ENCODE measurements at regions not wholly inside any gene's neighbourhood (a gene's known extent, or its start where the extent isn't known, plus 50 kb on each side); places are given as distances from the start of the nearest gene placed in this dataset.

DNA sequence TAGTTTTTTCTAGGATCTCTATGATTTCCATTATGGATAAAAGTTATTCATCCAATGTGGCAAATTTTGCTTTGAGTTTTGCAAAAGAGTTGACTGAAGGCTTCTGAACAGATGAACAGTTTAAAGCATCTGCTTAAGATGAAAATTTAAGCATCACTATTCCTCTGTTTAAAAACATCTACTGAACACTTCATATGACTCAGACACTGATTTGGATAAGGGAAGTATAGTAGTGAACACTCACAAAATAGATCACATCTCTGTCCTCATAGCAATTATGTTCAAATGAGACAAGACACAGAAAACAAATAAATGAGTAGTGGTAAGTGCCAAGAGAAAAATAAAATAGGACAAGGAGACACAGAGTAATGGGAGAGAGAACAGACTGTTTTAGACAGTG is 157.3 kb downstream of the MBL2 start:
- no peak for DNase-seq

- no peak for DNase-seq
Observed at GRCh38 chr10:52615756-52616394, 156.7 kb downstream of the MBL2 start.

GRCh38 chr10:52616395-52616764 is 156.2 kb downstream of the MBL2 start:
- no peak for DNase-seq

- DNase-seq, result no peak
Observed at GRCh38 chr10:52617346-52617745, 155.2 kb downstream of the MBL2 start.

DNA sequence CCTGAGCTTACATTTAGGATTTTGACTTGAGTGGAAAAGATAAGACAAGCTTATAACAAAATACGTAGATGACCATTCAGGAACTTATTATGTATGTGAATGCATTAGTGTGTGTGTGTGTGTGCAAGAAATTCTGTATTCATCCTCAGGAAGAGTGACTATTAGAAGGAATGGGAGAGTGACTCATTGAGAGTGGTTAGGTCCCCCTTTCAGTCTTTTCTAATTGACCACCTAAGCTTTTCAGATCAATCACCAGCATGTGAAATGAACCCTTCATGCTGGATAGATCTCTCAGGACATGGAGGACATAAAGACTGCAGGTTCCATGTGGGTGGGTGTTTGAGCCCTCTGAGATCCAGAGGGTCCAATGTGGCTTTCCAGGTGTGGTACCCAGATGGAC is 153.5 kb downstream of the MBL2 start:
- DNase-seq, result no peak

GRCh38 chr10:52621635-52622079 is 150.9 kb downstream of the MBL2 start:
- no peak for DNase-seq

DNA sequence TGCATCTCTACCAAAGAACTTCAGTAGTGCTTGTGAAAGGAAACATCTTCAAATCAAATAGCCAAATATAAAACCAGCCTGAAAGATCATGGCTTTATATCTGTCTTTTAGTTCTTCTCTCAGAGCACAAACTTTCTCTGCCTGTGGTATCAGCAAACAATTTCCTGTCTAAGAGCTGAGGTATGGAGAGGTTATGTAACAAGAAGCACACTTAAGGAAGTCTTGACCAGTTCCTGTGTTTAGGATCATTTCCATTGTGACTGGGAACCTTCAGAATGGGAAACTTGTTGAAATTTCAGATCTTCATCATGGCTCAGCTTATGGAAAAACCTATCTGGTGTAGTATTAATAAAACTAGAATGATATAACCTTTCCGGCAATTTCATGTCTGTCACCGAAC is 148.8 kb downstream of the MBL2 start:
- DNase-seq, result no peak

DNA sequence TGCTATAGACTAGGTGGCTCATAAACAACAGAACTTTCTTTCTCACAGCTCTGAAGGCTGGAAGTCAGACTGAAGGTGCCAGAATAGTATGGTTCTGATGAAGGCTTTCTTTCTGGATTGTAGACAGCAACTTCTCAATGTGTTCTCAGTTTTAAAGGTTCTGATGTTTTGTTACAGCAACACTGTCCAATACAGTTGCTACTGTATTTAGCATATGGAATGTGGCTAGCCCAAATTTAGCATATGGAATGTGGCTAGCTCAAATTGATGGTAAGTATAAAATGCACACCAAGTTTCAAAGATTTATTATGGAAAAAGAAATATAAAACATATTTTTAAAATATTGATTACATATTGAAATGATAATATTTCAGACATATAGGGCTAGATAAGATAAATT is 145.3 kb downstream of the MBL2 start:
- no peak for DNase-seq

GRCh38 chr10:52631146-52631545 is 141.4 kb downstream of the MBL2 start:
- DNase-seq, result no peak

GRCh38 chr10:52631648-52632047 is 140.9 kb downstream of the MBL2 start:
- DNase-seq, result no peak

DNA sequence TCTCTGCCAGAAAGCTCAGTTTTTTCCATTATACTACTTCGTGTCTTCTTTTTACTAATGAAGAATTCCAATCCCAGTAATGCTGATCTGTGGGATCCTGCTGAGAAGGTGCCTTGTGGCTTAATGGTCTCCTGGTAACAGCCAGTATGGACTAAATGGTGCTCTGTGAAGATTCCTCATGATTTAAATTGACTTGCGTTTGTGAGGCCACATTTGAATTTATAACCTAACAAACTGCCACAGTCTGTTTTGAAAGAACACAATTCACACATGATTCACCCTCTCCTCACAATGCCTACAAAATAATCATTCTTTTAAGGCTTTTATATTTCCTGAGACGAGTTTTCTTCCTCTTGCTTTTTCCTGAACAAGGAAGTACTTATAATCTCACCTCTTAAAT is 140.0 kb downstream of the MBL2 start:
- no peak for DNase-seq

DNA sequence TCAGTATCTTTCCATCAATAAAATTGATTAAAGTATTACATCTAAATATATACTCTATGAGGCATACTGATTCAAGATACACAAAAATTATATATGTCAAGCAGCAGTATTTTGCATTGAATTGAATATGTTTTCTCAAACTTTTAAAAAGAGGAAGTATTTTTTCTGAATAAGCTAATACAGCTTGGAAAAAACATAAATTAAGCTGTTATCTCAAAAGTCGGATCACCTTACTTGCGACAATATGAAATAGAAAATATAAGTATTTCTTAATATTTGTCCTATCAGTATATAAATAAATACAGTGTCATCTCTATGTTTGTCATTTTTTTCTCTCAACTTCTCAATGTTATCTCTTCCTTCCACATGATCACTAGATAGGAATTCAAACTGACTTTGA is 139.3 kb downstream of the MBL2 start:
- no peak for DNase-seq

GRCh38 chr10:52635651-52636050 is 136.9 kb downstream of the MBL2 start:
- no peak for DNase-seq

- no peak for DNase-seq
Observed at GRCh38 chr10:52636874-52637273, 135.7 kb downstream of the MBL2 start.

- no peak for DNase-seq
Observed at GRCh38 chr10:52637592-52637991, 135.0 kb downstream of the MBL2 start.

DNA sequence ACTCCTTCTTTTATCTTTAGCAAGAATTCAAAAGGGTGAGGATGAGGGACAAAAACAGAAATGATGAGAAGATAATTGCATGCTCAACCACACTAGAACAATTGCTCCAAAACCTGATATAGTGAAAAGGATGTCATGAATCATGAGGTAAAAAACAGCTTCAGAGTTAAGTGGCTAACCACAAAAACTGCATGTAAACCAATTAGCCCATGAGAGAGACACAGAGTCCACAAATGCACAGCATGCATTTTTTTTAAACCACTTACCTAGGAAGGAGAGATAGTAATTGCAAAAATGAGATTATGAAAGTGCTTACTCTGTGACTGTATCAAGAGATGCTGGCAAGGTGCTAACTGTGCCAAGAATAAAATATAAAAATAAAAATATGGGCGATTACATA is 132.9 kb downstream of the MBL2 start:
- DNase-seq, result no peak

DNA sequence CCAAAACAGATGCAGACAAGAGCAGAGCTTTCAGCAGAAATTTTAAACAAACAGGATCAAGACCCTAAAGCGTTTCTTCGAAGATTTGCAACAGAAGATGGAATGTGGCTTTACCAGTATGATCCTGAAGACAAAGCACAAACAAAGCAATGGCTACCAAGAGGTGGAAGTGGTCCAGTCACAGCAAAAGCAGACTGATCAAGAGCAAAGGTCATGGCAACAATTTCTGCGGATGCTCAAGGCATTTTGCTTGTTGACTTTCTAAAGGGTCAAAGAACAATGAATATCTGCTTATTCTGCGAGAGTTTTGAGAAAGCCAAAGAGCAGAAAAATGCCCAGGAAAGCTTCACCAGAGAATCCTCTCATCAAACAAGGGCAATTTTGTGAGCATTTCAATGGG is 130.4 kb downstream of the MBL2 start:
- DNase-seq, result no peak

DNA sequence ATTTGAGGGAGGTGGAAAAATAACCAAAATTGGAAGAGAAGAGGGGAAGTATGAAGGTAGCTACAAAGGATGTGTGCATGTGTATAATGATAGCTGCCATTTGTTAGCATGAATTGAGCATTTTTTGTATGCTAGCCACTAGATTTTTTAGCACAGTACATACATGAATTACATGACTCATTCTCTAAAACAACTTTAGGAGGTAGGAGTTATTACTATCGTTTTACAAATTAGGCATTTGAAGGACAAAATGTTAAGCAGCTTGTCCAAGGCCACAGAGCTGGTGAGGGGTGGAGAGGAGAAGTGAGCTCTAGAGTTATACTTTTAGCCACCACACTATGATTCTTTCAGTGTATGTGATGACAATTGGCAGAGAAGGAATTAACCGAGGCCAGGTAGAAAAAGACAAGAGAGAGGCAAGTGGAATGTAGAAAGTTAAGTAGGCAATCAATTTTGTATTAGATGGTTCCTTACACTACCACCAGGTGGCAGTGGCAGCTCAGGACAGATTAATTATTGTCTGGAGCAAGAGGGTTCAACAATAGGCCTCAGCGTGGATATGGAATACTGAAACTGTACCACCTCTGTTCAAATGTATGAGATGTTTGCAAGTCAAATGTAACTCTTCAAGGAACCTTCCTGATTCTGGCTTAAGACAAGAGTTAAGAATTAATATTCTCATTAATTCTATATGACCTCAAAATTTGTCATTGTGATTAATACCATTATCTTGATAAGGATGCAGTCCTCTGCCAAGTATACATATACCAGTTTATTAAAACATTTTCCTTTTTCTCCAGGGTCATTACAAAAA is 128.0 kb downstream of the MBL2 start:
- peak; percentile 11 for DNase-seq

- DNase-seq, result no peak
Observed at GRCh38 chr10:52645187-52645758, 127.3 kb downstream of the MBL2 start.

DNA sequence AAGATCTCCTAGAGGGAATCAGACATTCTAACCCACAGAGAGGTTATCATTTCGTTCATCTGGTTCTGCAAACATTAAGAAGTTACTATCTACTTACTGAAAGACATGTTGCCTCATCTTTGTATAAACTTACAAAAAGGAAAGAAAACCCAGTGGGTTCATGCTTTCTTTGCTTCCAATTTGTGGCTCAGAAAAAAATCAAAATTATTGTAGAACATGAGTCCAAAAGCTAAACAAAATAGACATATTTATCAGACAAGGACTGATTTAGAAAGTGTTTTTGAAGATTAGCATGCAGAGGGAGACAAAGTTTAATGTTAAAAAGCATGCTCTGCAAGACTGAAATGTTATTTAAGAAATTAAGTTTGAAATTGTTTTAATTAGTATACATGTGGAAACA is 123.1 kb downstream of the MBL2 start:
- DNase-seq, result no peak

DNA sequence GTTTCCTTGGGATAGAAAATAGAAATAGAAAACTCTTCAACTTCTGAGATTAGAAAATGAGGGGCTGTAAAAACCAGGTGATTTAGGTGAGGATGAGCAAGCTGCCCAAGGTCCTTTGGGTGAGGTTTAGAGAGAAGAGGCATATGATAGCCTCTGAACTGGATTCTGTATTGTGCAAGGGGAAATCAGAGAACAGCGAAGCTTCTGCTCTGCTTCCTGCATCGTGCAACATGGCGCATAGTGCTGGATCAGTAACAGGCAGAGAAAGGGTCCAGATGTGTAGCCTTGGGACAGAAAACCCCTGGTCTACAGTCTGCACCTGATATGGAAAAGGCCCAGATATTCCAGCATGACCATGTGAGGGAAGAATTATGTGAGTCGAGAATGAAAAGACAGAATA is 121.7 kb downstream of the MBL2 start:
- DNase-seq, result no peak

- no peak for DNase-seq
Observed at GRCh38 chr10:52651293-52651692, 121.3 kb downstream of the MBL2 start.

GRCh38 chr10:52652431-52653262 is 119.9 kb downstream of the MBL2 start:
- DNase-seq, result no peak
